Loucy (cell line): ENCODE measurements at regions not wholly inside any gene's neighbourhood (a gene's known extent, or its start where the extent isn't known, plus 50 kb on each side); places are given as distances from the start of the nearest gene placed in this dataset.

ENCODE experiments used
- H2AFZ ChIP-seq: fragments of 200-600 bp; sonication (generic); 2 replicates; pipeline ENCODE4 v1.6.0; 2016; ENCODE audit warnings: antibody characterized with exemption, mild to moderate bottlenecking, low read length, moderate library complexity
- H3F3A ChIP-seq: fragments of 200-600 bp; 2 replicates; pipeline ENCODE4 v1.6.0; 2016; ENCODE audit warnings: antibody characterized with exemption, low read depth, mild to moderate bottlenecking
- H3K27me3 ChIP-seq: fragments of 200-600 bp; sonication (generic); 2 replicates; pipeline ENCODE4 v1.6.1; 2014; ENCODE audit warnings: low read length, mild to moderate bottlenecking; ENCODE audit not compliant: insufficient read depth, poor library complexity, severe bottlenecking
- H3K36me3 ChIP-seq: fragments of 200-600 bp; sonication (generic); 2 replicates; pipeline ENCODE4 v1.6.1; 2016; ENCODE audit warnings: low read length; ENCODE audit not compliant: insufficient read depth
- H3K4me1 ChIP-seq: fragments of 200-600 bp; sonication (generic); 2 replicates; pipeline ENCODE4 v1.5.1; 2014; ENCODE audit warnings: low read length, mild to moderate bottlenecking; ENCODE audit not compliant: insufficient read depth, poor library complexity, severe bottlenecking
- H3K4me2 ChIP-seq: fragments of 200-600 bp; sonication (generic); 2 replicates; pipeline ENCODE4 v1.6.0; 2014; ENCODE audit warnings: antibody characterized with exemption, low read length, low read depth, mild to moderate bottlenecking; ENCODE audit not compliant: poor library complexity, severe bottlenecking
- H3K4me3 ChIP-seq: fragments of 200-600 bp; sonication (generic); 2 replicates; pipeline ENCODE4 v1.5.1; 2014; ENCODE audit warnings: low read length, mild to moderate bottlenecking, mixed read lengths; ENCODE audit not compliant: poor library complexity, severe bottlenecking
- H3K79me2 ChIP-seq: fragments of 200-600 bp; sonication (generic); 2 replicates; pipeline ENCODE4 v1.6.1; 2014; ENCODE audit warnings: low read length; ENCODE audit not compliant: insufficient read depth
- H3K9ac ChIP-seq: fragments of 200-600 bp; sonication (generic); 2 replicates; pipeline ENCODE4 v1.6.0; 2014; ENCODE audit warnings: mild to moderate bottlenecking, low read depth, low read length, moderate library complexity; ENCODE audit not compliant: poor library complexity, severe bottlenecking
- H3K9me2 ChIP-seq: fragments of 200-600 bp; sonication (generic); replicated peaks from 2 replicates; pipeline ENCODE4 v1.6.1; 2016; ENCODE audit warnings: low read depth, low read length, mixed read lengths
- H3K9me3 ChIP-seq: fragments of 200-600 bp; sonication (generic); 2 replicates; pipeline ENCODE4 v1.6.1; 2014; ENCODE audit warnings: mild to moderate bottlenecking, antibody characterized with exemption, low read length, low read depth; ENCODE audit not compliant: insufficient read depth
- H4K20me1 ChIP-seq: fragments of 200-600 bp; sonication (generic); 2 replicates; pipeline ENCODE4 v1.6.0; 2014; ENCODE audit warnings: antibody characterized with exemption, low read length, mild to moderate bottlenecking; ENCODE audit not compliant: insufficient read depth, poor library complexity, severe bottlenecking
- EZH2phosphoT487 ChIP-seq: fragments of 200-600 bp; IDR thresholded peaks from 2 replicates; pipeline ENCODE4 v1.6.1; 2018; ENCODE audit warnings: antibody characterized with exemption, mild to moderate bottlenecking, moderate library complexity, borderline replicate concordance
- TF ChIP-seq, protein P1 (sequence below): fragments of 200-600 bp; sonication (generic); conservative IDR thresholded peaks from 2 replicates; pipeline ENCODE4 v1.5.1; 2014; ENCODE audit warnings: mild to moderate bottlenecking, antibody characterized with exemption, low read length

GRCh38 chr14:87643005-87643404 lies 350.0 kb downstream of the GALC start:
- H3K4me1 ChIP-seq, result no peaks in the 10 kb centered on the region
- H3K4me2 ChIP-seq, result no peak overlapping the region
- no peak overlapping the region for H2AFZ ChIP-seq
- H3F3A ChIP-seq, result no peaks in the 10 kb centered on the region
- no peaks in the 10 kb centered on the region for H4K20me1 ChIP-seq
- H3K9ac ChIP-seq, result no peak overlapping the region
- H3K9me2 ChIP-seq, result no peaks in the 10 kb centered on the region
- H3K79me2 ChIP-seq, result no peaks in the 10 kb centered on the region
- H3K4me3 ChIP-seq, result no peak overlapping the region
- no peaks in the 10 kb centered on the region for H3K36me3 ChIP-seq
- no peaks in the 10 kb centered on the region for H3K27me3 ChIP-seq
- TF ChIP-seq, protein P1, sequence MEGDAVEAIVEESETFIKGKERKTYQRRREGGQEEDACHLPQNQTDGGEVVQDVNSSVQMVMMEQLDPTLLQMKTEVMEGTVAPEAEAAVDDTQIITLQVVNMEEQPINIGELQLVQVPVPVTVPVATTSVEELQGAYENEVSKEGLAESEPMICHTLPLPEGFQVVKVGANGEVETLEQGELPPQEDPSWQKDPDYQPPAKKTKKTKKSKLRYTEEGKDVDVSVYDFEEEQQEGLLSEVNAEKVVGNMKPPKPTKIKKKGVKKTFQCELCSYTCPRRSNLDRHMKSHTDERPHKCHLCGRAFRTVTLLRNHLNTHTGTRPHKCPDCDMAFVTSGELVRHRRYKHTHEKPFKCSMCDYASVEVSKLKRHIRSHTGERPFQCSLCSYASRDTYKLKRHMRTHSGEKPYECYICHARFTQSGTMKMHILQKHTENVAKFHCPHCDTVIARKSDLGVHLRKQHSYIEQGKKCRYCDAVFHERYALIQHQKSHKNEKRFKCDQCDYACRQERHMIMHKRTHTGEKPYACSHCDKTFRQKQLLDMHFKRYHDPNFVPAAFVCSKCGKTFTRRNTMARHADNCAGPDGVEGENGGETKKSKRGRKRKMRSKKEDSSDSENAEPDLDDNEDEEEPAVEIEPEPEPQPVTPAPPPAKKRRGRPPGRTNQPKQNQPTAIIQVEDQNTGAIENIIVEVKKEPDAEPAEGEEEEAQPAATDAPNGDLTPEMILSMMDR, result no peak
- no peak for TF ChIP-seq EZH2phosphoT487
- H3K9me3 ChIP-seq, result no peaks in the 10 kb centered on the region

DNA sequence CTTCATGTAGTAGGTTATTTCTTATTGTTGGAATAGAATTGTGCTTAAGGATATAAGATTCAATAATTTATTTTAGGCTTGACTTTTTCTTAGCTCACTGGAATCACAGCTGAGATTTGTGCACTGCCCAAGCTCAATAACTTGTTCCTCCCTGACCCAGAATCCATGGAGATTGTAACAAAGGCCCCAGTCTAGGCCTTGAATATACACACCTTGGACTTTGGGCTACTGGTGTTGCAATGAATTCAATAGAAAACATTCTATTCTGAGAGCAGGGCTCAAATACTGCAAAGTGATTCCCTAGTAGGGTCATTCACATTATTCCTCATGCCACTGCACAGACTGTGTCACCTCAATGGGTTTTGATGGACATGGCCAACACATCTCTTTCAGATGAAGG lies 352.4 kb downstream of the GALC start:
- no peaks in the 10 kb centered on the region for H3K36me3 ChIP-seq
- no peaks in the 10 kb centered on the region for H3F3A ChIP-seq
- H2AFZ ChIP-seq, result no peak overlapping the region
- no peak overlapping the region for H3K9ac ChIP-seq
- no peaks in the 10 kb centered on the region for H3K4me1 ChIP-seq
- H3K4me3 ChIP-seq, result no peak overlapping the region
- H3K27me3 ChIP-seq, result no peaks in the 10 kb centered on the region
- H3K4me2 ChIP-seq, result no peak overlapping the region
- no peaks in the 10 kb centered on the region for H3K79me2 ChIP-seq
- no peak for TF ChIP-seq EZH2phosphoT487
- TF ChIP-seq, protein P1, result no peak
- no peaks in the 10 kb centered on the region for H3K9me2 ChIP-seq
- no peaks in the 10 kb centered on the region for H3K9me3 ChIP-seq
- H4K20me1 ChIP-seq, result no peaks in the 10 kb centered on the region

DNA sequence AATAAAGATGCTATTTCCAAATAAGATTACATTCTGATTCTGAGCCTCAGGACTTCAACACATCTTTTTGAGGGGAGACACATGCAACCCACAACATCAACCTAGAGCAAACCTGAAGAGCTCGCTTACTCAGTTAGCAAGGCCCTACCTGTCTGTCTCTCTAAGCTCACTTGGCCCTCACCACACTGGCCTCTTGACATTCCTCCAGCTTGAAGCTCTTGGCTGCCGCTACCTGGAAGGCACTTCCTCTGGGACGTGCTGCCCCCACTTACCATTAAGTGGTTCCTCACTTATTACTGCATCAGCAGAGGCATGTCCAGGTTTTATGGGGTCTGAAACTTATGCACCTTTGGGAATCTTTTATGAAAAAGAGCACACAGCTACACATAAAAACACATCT lies 354.8 kb downstream of the GALC start:
- H3K9me2 ChIP-seq, result no peaks in the 10 kb centered on the region
- H4K20me1 ChIP-seq, result no peaks in the 10 kb centered on the region
- no peaks in the 10 kb centered on the region for H3K4me1 ChIP-seq
- H3K9me3 ChIP-seq, result no peaks in the 10 kb centered on the region
- no peaks in the 10 kb centered on the region for H3F3A ChIP-seq
- no peak overlapping the region for H3K4me3 ChIP-seq
- no peaks in the 10 kb centered on the region for H3K36me3 ChIP-seq
- no peak overlapping the region for H3K9ac ChIP-seq
- H2AFZ ChIP-seq, result no peak overlapping the region
- H3K79me2 ChIP-seq, result no peaks in the 10 kb centered on the region
- TF ChIP-seq, protein P1, result no peak
- TF ChIP-seq EZH2phosphoT487, result no peak
- no peak overlapping the region for H3K4me2 ChIP-seq
- H3K27me3 ChIP-seq, result no peaks in the 10 kb centered on the region
